ENCODE measurements at regions not wholly inside any gene's neighbourhood (a gene's known extent, or its start where the extent isn't known, plus 50 kb on each side); places are given as distances from the start of the nearest gene placed in this dataset.

DNA sequence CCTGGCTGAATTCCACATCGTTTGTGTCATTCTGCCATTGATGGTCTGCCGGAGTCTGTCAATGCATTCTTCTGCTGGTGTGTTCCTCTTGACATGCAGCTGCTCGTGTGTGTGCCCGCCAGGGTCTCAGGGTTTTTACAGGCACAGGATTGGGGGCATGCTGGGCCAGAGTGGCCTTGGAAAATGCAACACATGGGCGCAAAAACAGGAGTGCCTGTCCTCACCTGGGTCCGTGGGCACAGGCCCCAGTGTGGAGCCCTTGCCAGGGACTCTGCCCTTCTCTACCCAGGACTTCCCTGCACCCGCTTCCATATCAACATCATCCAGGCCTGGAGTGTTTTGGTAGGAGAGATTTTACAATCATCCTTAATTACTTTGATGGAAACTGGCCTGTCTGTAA, 340.7 kb downstream of the KIF20B start:
- TF ChIP-seq, protein P1, sequence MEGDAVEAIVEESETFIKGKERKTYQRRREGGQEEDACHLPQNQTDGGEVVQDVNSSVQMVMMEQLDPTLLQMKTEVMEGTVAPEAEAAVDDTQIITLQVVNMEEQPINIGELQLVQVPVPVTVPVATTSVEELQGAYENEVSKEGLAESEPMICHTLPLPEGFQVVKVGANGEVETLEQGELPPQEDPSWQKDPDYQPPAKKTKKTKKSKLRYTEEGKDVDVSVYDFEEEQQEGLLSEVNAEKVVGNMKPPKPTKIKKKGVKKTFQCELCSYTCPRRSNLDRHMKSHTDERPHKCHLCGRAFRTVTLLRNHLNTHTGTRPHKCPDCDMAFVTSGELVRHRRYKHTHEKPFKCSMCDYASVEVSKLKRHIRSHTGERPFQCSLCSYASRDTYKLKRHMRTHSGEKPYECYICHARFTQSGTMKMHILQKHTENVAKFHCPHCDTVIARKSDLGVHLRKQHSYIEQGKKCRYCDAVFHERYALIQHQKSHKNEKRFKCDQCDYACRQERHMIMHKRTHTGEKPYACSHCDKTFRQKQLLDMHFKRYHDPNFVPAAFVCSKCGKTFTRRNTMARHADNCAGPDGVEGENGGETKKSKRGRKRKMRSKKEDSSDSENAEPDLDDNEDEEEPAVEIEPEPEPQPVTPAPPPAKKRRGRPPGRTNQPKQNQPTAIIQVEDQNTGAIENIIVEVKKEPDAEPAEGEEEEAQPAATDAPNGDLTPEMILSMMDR (IDR thresholded peaks at IDR 0.05) = no peak
- TF ChIP-seq POLR2A (IDR thresholded peaks at IDR 0.05) = no peak

All from adrenal gland (tissue), 5 donors.